IMR-90 (cell line): ENCODE measurements at regions not wholly inside any gene's neighbourhood (a gene's known extent, or its start where the extent isn't known, plus 50 kb on each side); places are given as distances from the start of the nearest gene placed in this dataset.

Experiments used
- ATAC-seq: fragments of 200-7000 bp; cut with Tn5 transposase; 2 replicates; pipeline ENCODE4 v1.9.1; 2020; ENCODE audit warnings: low read depth, mild to moderate bottlenecking, moderate library complexity
- BruUV-seq: library from RNA; stranded (reverse); fragments of 400-500 nt; replicated peaks from 2 replicates; lab custom pipeline; 2021; lab: Mats Ljungman, UMichigan
- CTCF ChIA-PET: fragments of 300-600 bp; formaldehyde crosslinking; extraction: SDS; loops from one replicate; lab custom pipeline; 2021; ENCODE audit warnings: antibody characterized with exemption; lab: Yijun Ruan, JAX
- POLR2A ChIA-PET: fragments of 300-600 bp; sonication (Branson Sonifier 250); formaldehyde crosslinking; loops from one replicate; lab custom pipeline; 2022; ENCODE audit warnings: antibody characterized with exemption; ENCODE audit not compliant: unreplicated experiment; lab: Charles Lee
- DNase-seq: peaks from one replicate; pipeline ENCODE4 v3.0.0; 2013
- H2AFZ ChIP-seq: replicated peaks from 2 replicates; pipeline ENCODE3; 2013; ENCODE audit warnings: low read length, mild to moderate bottlenecking; ENCODE audit not compliant: poor library complexity
- H2AK5ac ChIP-seq: 2 replicates; pipeline ENCODE4 v1.6.1; 2013; ENCODE audit warnings: low read depth, low read length, inconsistent platforms
- H2AK9ac ChIP-seq: replicated peaks from 2 replicates; pipeline ENCODE3; 2013; ENCODE audit warnings: mild to moderate bottlenecking, low read depth, low read length, moderate library complexity; ENCODE audit not compliant: poor library complexity
- H2BK120ac ChIP-seq: 2 replicates; pipeline ENCODE4 v1.6.1; 2013; ENCODE audit warnings: low read depth, low read length, inconsistent platforms
- H2BK15ac ChIP-seq: 3 replicates; pipeline ENCODE4 v1.6.1; 2013; ENCODE audit warnings: low read depth, low read length, inconsistent platforms
- H2BK20ac ChIP-seq: 2 replicates; pipeline ENCODE4 v1.6.1; 2013; ENCODE audit warnings: low read depth, mild to moderate bottlenecking, inconsistent platforms, low read length, moderate library complexity
- H2BK5ac ChIP-seq: 2 replicates; pipeline ENCODE4 v1.6.1; 2013; ENCODE audit warnings: mild to moderate bottlenecking, low read depth, low read length, inconsistent platforms; ENCODE audit not compliant: poor library complexity, severe bottlenecking
- H3K14ac ChIP-seq: replicated peaks from 2 replicates; pipeline ENCODE4 v1.6.1; 2013; ENCODE audit warnings: low read depth, low read length, inconsistent platforms
- H3K18ac ChIP-seq: 2 replicates; pipeline ENCODE4 v1.6.1; 2013; ENCODE audit warnings: low read depth, low read length, control low read depth
- H3K23ac ChIP-seq: 2 replicates; pipeline ENCODE4 v1.6.1; 2013; ENCODE audit warnings: low read depth, low read length, inconsistent platforms
- H3K27ac ChIP-seq: 2 replicates; pipeline ENCODE4 v1.5.1; 2013; ENCODE audit warnings: mild to moderate bottlenecking, control low read depth, low read length; ENCODE audit not compliant: insufficient read depth
- H3K27me3 ChIP-seq: 2 replicates; pipeline ENCODE4 v1.6.1; 2013; ENCODE audit warnings: low read length; ENCODE audit not compliant: control insufficient read depth, insufficient read depth
- H3K36me3 ChIP-seq: 2 replicates; pipeline ENCODE4 v1.6.1; 2013; ENCODE audit warnings: low read length, mixed read lengths; ENCODE audit not compliant: control insufficient read depth, insufficient read depth
- H3K4ac ChIP-seq: 2 replicates; pipeline ENCODE4 v1.6.1; 2013; ENCODE audit warnings: low read depth, low read length, inconsistent platforms
- H3K4me1 ChIP-seq: 2 replicates; pipeline ENCODE4 v1.6.1; 2013; ENCODE audit warnings: low read length, mixed read lengths; ENCODE audit not compliant: control insufficient read depth, insufficient read depth
- H3K4me2 ChIP-seq: 2 replicates; pipeline ENCODE4 v1.6.1; 2013; ENCODE audit warnings: low read depth, mild to moderate bottlenecking, control low read depth, low read length, moderate library complexity
- H3K4me3 ChIP-seq: 2 replicates; pipeline ENCODE4 v1.5.1; 2013; ENCODE audit warnings: low read depth, mild to moderate bottlenecking, control low read depth, low read length, moderate library complexity; ENCODE audit not compliant: insufficient read depth
- H3K56ac ChIP-seq: 2 replicates; pipeline ENCODE4 v1.6.1; 2013; ENCODE audit warnings: low read length, inconsistent platforms; ENCODE audit not compliant: insufficient read depth; ENCODE audit errors: extremely low read depth
- H3K79me1 ChIP-seq, 2 experiments: 2 replicates each; pipeline ENCODE4 v1.6.1; 2013; ENCODE audit warnings: low read length in 2 of 2, inconsistent platforms in 1 of 2, low read depth in 1 of 2
- H3K9ac ChIP-seq: 2 replicates; pipeline ENCODE4 v1.6.1; 2013; ENCODE audit warnings: low read depth, low read length, control low read depth
- H3K9me1 ChIP-seq: 2 replicates; pipeline ENCODE4 v1.6.1; 2013; ENCODE audit warnings: low read length, inconsistent platforms; ENCODE audit not compliant: insufficient read depth
- H3K9me3 ChIP-seq: 2 replicates; pipeline ENCODE4 v1.6.1; 2013; ENCODE audit warnings: low read length; ENCODE audit not compliant: control insufficient read depth, insufficient read depth
- H4K20me1 ChIP-seq: 2 replicates; pipeline ENCODE4 v1.6.1; 2013; ENCODE audit warnings: low read length, inconsistent platforms; ENCODE audit not compliant: insufficient read depth
- H4K5ac ChIP-seq: 2 replicates; pipeline ENCODE4 v1.6.1; 2013; ENCODE audit warnings: mild to moderate bottlenecking, low read depth, low read length, control low read depth
- H4K8ac ChIP-seq, 2 experiments: 2 replicates each; pipeline ENCODE4 v1.6.1; 2013; ENCODE audit warnings: low read depth in 2 of 2, low read length in 2 of 2, control low read depth in 1 of 2, inconsistent platforms in 1 of 2
- H4K91ac ChIP-seq: 2 replicates; pipeline ENCODE4 v1.6.1; 2013; ENCODE audit warnings: low read depth, low read length, inconsistent platforms; ENCODE audit not compliant: insufficient read depth
- BHLHE40 ChIP-seq: fragments of 150-350 bp; IDR thresholded peaks from 2 replicates; pipeline ENCODE4 v1.6.1; 2016; ENCODE audit warnings: mild to moderate bottlenecking, low read depth, low read length
- MAFK ChIP-seq: IDR thresholded peaks from 2 replicates; pipeline ENCODE4 v1.6.1; 2012; ENCODE audit warnings: low read depth, low read length, improper control_type of control experiment
- MAZ ChIP-seq: IDR thresholded peaks from 2 replicates; pipeline ENCODE4 v1.6.1; 2012; ENCODE audit warnings: low read depth, mild to moderate bottlenecking, low read length, improper control_type of control experiment, moderate library complexity, borderline replicate concordance
- NFE2L2 ChIP-seq: fragments of 150-350 bp; IDR thresholded peaks from 2 replicates; pipeline ENCODE4 v1.6.1; 2016; ENCODE audit warnings: low read depth, mild to moderate bottlenecking, low read length
- RCOR1 ChIP-seq: IDR thresholded peaks from 2 replicates; pipeline ENCODE4 v1.6.1; 2012; ENCODE audit warnings: mild to moderate bottlenecking, low read length, improper control_type of control experiment; ENCODE audit not compliant: insufficient replicate concordance
- RFX5 ChIP-seq: IDR thresholded peaks from 2 replicates; pipeline ENCODE4 v1.8.0; 2012; ENCODE audit warnings: low read depth, mild to moderate bottlenecking, low read length, moderate library complexity
- WGBS, 2 experiments: methylation state at CpG; one replicate each; pipeline versions ENCODE4 v1.1.5 to v1.1.7; 2013; ENCODE audit warnings: missing lambda C conversion rate in 2 of 2; ENCODE audit not compliant: insufficient read length in 1 of 2; ENCODE audit errors: extremely low coverage in 2 of 2; 5-methylcytosine and 5-hydroxymethylcytosine counted together
- dilution Hi-C: fragments of 300-500 bp; cut with HindIII; formaldehyde crosslinking; loops from one replicate; pipeline ENCODE4 v1.14.3; 2018; ENCODE audit warnings: low sequenced_read_pairs; ENCODE audit not compliant: unreplicated experiment
- in situ Hi-C: fragments of 300-500 bp; cut with MboI; formaldehyde crosslinking; loops from 3 replicates; pipeline ENCODE4 v1.14.3; 2019; ENCODE audit warnings: low sequenced_read_pairs, inconsistent platforms, mixed read lengths
- intact Hi-C: fragments of 100-400 bp; cut with micrococcal nuclease; formaldehyde crosslinking; loops from 2 replicates; pipeline ENCODE4 v1.10.0; 2022
- TF ChIP-seq, protein P1 (sequence below): conservative IDR thresholded peaks from 2 replicates; pipeline ENCODE4 v1.5.1; 2012; ENCODE audit warnings: mild to moderate bottlenecking, low read depth, low read length, improper control_type of control experiment
- TF ChIP-seq, protein P2 (sequence below): fragments of 150-350 bp; IDR thresholded peaks from 2 replicates; pipeline ENCODE4 v1.6.1; 2016; ENCODE audit warnings: low read depth, mild to moderate bottlenecking, low read length, moderate library complexity, borderline replicate concordance
- TF ChIP-seq, protein P3 (sequence below): fragments of 150-350 bp; IDR thresholded peaks from 2 replicates; pipeline ENCODE4 v1.6.1; 2017; ENCODE audit warnings: mild to moderate bottlenecking, antibody characterized with exemption, low read length, low read depth

DNA sequence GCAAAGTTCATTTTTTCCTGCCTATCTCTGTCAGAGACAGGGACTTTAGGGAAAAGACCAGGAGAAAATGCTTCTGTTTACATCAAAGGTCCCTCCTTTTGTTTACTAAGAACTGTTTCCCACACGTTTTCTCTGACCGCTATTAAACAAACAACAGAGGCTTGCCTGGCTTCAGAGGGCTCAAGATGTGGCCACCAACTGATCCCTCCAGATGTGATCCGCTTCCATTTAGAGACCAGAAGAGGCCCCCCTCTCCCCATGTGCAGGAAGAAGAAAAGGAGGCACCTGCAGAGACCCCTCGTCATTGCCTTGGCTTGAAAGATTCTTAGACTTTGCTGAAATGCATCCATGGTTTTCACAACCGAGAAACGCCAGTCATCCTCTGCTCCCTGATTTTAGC, 217.9 kb upstream of the PWP1 start:
- peak; percentile 14; the same call in 1 of the 2 replicates for ATAC-seq
- Histone ChIP-seq H3K79me1 (peaks cover 1 to 6% of the 10 kb centered on the region in 2 experiments; a peak in 2 of 4 replicates), H3K4me3 (no peak overlapping the region), H3K4me1 (no peaks in the 10 kb centered on the region; the same call in 1 of the 2 replicates), H3K56ac (no peak overlapping the region), H3K4me2 (no peak overlapping the region), H3K9me1 (no peaks in the 10 kb centered on the region; the same call in none of the 2 replicates), H3K4ac (no peak overlapping the region), H2BK15ac (no peak overlapping the region), H3K14ac (no peak overlapping the region), H2AK9ac (no peak overlapping the region), H3K27me3 (no peaks in the 10 kb centered on the region; the same call in 1 of the 2 replicates), H3K18ac (no peak overlapping the region), H4K8ac (no peak overlapping the region), H3K9ac (no peak overlapping the region), H2BK20ac (no peak overlapping the region), H3K36me3 (no peaks in the 10 kb centered on the region), H3K9me3 (no peaks in the 10 kb centered on the region), H3K27ac (no peak overlapping the region), H4K5ac (no peak overlapping the region), H2AFZ (no peak overlapping the region), H2AK5ac (no peak overlapping the region), H2BK5ac (no peak overlapping the region), H3K23ac (no peak overlapping the region; the same call in 1 of the 2 replicates), H4K91ac (no peak overlapping the region), H4K20me1 (no peaks in the 10 kb centered on the region), H2BK120ac (no peak overlapping the region)
- ChIA-PET POLR2A (no interaction called here), CTCF (interaction anchor here (0.9 to 1.4 kb wide), 3 partner anchors 52 to 143 kb away, joined by 3 read pairs; no protein-coding TSS in a partner anchor)
- TF ChIP-seq, protein P1, sequence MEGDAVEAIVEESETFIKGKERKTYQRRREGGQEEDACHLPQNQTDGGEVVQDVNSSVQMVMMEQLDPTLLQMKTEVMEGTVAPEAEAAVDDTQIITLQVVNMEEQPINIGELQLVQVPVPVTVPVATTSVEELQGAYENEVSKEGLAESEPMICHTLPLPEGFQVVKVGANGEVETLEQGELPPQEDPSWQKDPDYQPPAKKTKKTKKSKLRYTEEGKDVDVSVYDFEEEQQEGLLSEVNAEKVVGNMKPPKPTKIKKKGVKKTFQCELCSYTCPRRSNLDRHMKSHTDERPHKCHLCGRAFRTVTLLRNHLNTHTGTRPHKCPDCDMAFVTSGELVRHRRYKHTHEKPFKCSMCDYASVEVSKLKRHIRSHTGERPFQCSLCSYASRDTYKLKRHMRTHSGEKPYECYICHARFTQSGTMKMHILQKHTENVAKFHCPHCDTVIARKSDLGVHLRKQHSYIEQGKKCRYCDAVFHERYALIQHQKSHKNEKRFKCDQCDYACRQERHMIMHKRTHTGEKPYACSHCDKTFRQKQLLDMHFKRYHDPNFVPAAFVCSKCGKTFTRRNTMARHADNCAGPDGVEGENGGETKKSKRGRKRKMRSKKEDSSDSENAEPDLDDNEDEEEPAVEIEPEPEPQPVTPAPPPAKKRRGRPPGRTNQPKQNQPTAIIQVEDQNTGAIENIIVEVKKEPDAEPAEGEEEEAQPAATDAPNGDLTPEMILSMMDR, result no peak
- no peak for TF ChIP-seq NFE2L2
- no peak for TF ChIP-seq MAFK
- TF ChIP-seq, protein P2, sequence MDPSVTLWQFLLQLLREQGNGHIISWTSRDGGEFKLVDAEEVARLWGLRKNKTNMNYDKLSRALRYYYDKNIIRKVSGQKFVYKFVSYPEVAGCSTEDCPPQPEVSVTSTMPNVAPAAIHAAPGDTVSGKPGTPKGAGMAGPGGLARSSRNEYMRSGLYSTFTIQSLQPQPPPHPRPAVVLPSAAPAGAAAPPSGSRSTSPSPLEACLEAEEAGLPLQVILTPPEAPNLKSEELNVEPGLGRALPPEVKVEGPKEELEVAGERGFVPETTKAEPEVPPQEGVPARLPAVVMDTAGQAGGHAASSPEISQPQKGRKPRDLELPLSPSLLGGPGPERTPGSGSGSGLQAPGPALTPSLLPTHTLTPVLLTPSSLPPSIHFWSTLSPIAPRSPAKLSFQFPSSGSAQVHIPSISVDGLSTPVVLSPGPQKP, result no peak
- no peak for TF ChIP-seq RCOR1
- TF ChIP-seq, protein P3, sequence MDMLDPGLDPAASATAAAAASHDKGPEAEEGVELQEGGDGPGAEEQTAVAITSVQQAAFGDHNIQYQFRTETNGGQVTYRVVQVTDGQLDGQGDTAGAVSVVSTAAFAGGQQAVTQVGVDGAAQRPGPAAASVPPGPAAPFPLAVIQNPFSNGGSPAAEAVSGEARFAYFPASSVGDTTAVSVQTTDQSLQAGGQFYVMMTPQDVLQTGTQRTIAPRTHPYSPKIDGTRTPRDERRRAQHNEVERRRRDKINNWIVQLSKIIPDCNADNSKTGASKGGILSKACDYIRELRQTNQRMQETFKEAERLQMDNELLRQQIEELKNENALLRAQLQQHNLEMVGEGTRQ, result no peak
- no peak for TF ChIP-seq RFX5
- TF ChIP-seq MAZ, result no peak
- no peak; the same call in 1 of the 2 replicates for TF ChIP-seq BHLHE40
- intact Hi-C loops, result no loop called here
- no TSS peak for BruUV-seq
- dilution Hi-C loops, result no loop called here
- 58% methylated on average over 2 of the region's 6 CpGs; no CpG with 5 or more reads in 1 of the 2 experiments for WGBS, 2 experiments
- peak; percentile 19 for DNase-seq
- in situ Hi-C loops, result no loop called here
